Stimulated activated CD4-positive, alpha-beta T cell treated with anti-CD3 and anti-CD28 coated beads, TNF-alpha, amount 100 ng/mL, for 4 hours (primary cell): ENCODE measurements at regions not wholly inside any gene's neighbourhood (a gene's known extent, or its start where the extent isn't known, plus 50 kb on each side); places are given as distances from the start of the nearest gene placed in this dataset.

ENCODE experiments used
- DNase-seq, 3 experiments: peaks; one replicate each; pipeline ENCODE4 v3.0.0-alpha.2; 2020; ENCODE audit warnings: low read depth in 3 of 3

- DNase-seq, result no peak
Observed at GRCh38 chr11:116187026-116187425, 585.8 kb downstream of the BUD13 start.

- DNase-seq, result no peak
Observed at GRCh38 chr11:116185551-116185950, 587.2 kb downstream of the BUD13 start.

- DNase-seq, result no peak
Observed at GRCh38 chr11:116184763-116185162, 588.0 kb downstream of the BUD13 start.

- no peak for DNase-seq
Observed at GRCh38 chr11:116182356-116182966, 590.3 kb downstream of the BUD13 start.

DNA sequence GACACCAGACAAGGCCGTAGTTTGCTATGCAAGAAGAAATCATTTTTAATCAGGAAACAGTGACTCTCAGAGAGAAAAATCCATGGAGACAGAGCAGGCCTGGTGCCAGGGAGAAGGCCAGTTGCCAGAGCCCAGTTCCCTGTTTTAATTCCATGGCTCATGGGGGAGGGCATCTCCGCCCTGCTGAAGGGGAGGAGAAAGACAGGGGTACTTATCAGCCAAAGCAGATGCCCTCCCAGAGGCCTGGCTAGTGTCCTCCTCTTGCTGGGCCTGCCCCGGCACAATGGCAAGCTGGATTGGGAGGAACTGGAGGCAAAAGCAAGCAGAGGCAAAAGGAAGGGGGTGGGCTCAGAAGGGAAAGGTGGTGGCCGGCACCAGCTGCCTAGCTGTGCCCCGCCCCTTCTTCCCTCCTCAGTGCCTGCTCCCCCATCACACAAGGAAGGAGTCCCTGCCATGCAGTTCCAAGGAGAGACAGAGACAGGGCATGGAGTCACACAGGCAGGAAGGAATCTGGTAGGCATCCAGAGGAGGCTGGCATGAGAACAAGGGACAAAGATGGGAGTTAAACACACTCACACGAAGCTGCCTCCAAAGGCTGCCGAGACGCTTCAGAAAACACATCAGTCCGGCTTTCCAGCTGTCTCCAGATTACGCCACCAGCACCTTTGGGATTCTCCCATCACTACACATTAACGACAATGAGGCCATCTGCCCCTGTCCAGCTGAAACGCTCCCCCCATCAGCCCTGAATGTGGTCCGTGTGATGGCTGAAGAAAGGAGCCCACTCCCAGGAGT, 591.8 kb downstream of the BUD13 start:
- DNase-seq, result no peak

DNA sequence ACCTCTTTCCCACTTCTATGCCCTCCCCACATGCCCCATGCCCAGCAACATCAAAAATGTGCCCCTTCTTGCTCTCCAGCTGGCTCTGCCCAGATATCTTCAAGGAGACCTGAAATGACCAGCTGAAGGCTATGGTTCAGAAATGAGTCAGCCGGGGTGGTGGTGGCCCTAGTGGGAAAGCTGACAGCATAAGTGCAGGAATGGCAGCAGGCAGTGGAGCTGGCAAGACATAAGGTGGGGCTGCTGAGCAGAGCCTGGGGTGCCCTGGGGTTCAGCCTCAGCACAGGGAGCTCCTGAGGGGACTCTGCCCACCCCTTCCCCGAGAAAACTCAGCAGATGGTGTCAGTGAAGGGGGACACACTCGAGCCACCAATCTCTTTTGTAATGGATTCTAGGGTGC, 593.4 kb downstream of the BUD13 start:
- DNase-seq, result no peak

DNA sequence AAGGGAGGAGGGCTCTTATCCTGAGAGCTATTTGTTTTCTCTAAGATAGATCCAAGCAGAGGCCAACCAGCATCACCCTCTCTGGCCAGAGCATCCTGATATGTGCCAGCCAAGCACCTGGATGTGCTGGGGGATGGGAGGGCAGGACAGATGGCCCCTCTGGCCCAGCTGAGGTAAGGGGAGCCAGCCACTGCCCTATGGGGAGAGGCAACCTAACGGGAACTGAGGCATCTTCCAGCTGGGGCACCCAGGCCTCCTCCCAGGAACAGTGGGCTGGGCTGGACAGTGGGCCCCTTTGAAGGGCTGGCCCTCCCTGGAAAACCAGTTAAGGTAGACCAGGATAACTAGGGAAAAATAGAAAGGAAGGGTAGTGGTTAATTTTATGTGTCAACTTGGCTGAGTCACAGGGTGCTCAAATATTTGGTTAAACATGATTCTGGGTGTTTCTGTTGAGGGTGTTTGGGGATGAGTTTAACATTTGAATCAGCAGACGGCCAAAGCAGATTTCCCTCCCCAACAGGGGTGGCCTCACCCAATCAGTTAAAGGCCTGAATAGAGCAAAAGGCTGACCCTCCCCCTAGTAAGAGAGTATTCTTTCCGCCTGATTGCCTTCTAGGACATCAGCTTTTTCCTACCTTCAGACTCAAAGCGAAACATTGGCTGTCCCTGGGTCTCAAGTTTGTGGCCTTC, 595.1 kb downstream of the BUD13 start:
- DNase-seq, result no peak

- DNase-seq, result no peak
Observed at GRCh38 chr11:116176484-116177005, 596.2 kb downstream of the BUD13 start.

GRCh38 chr11:116175707-116176106, 597.1 kb downstream of the BUD13 start:
- no peak for DNase-seq

DNA sequence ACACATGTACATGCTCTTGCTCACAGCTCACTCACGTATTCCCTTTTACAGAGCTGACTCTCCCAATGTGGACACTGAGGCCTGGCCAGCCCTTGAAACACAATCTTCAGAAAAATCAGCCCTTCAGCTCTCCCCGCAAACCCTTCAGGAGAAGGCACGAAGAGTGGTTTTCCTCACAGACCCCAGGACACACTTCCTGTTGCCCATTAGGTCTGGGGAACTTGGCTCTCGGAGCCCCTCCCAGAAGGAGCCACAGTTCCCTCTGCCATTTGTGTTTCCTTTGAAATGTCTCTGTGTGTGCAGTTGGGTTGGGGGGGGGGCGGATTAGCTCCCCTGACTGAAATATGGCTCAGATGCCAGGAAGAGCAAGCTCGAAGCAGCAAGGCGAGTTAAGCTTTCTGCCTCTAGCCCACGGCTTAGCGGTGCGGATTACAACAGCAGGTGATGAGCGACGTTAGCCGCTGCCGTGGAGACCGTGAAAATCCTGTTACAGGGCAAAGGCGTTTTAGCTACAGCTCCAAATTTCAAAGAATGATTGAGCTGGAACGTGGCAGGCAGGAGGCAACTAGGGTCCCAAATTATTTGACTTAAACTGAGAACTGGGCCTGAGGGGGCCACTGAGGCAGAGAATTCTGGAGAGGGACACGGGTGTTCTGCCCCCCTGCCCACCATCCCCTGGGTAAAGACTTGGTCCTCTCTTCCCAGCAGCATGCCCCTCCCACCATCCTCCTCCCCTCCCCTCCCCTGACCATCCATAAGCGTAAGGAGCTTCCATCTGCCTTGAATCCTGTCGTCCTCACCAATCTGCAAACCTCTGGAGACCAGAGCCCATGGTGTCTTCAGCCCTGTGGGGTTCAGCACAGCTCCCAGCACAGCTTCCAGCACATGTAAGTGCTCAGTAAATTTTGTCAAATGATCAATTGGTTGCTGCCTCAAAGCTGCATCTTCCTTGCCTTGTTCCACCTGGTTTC, 598.6 kb downstream of the BUD13 start:
- no peak for DNase-seq

- DNase-seq, result no peak
Observed at GRCh38 chr11:116173506-116173905, 599.3 kb downstream of the BUD13 start.

GRCh38 chr11:116172851-116173250, 599.9 kb downstream of the BUD13 start:
- no peak for DNase-seq

GRCh38 chr11:116172156-116172555, 600.6 kb downstream of the BUD13 start:
- no peak for DNase-seq

GRCh38 chr11:116171271-116172140, 601.3 kb downstream of the BUD13 start:
- DNase-seq, result no peak

GRCh38 chr11:116170526-116171120, 602.2 kb downstream of the BUD13 start:
- DNase-seq, result no peak

DNA sequence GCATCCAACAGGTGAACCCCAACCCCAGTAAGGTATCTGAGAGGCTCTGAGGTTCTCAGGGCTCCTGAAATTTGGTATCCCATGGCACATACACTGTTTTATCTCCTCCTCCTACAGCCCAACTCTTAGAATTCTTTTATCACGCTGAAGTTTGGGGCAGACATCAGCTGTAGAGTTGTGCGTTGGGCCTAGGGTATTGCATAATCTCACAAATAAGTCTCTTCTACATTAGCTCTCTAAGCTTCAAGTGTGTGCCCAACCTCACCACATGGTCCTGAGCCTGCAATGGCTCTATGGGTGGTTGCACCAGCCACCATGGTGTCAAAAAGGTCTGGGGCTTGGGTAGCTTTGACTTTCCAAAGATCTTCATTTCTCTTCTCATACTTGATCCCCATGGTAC, 603.0 kb downstream of the BUD13 start:
- no peak for DNase-seq

DNA sequence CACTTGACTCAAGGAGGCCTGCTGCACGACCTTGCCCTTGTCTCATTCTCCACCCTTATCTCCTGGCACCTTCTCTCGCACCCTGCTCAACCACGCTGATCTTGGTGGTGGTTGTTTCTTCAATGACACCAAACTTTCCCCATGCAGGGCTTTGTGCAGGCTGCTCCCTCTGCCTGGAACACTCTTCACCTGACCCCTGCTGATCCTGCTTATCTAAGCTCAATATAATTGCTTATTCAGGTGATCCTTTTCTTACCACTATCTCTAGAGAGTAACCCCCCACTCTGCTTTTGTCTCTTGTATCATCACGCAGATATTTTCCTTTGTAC, 604.4 kb downstream of the BUD13 start:
- DNase-seq, result no peak

GRCh38 chr11:116167706-116168458, 604.9 kb downstream of the BUD13 start:
- DNase-seq, result no peak
